ENCODE measurements at regions not wholly inside any gene's neighbourhood (a gene's known extent, or its start where the extent isn't known, plus 50 kb on each side); places are given as distances from the start of the nearest gene placed in this dataset.
A peak's percentile ranks its signal among the peaks of the same experiment; 100 is the strongest.

DNA sequence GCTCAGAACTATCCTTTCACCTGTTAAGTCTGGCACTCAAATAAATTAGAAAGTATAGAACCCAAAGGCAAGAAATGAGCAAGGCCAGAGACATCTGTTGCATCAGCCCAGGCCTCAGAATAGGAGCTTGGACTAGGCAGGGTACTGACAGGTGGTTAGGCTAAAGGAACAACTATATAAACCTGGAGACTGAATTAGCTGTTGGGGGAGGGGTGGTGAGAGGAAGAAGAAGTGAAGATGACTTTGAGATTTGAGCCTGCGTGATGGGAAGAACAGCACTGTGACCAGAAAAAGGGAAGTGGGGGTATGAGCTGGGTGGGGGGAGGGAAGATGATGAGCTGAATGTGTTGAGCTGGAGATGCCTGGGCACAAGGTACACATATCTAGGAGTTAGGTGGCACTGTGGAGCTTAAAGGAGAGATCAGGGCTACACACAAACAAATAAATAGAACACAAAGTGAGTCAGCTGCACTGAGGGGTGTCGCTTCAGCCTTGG is 244.7 kb downstream of the PTEN start (continued):
- TF ChIP-seq TCF3 (IDR thresholded peaks at IDR 0.05; ENCODE audit: borderline replicate concordance, insufficient read depth, low read depth, low read length) (peak; percentile 87), IKZF2 (IDR thresholded peaks at IDR 0.05) (peak; percentile 88 to 91), NRF1 (conservative IDR thresholded peaks at IDR 0.05; ENCODE audit: low read depth, low read length) (no peak), ATF7 (IDR thresholded peaks at IDR 0.05; ENCODE audit: low read depth) (peak; percentile 81), FOS (IDR thresholded peaks at IDR 0.05; ENCODE audit: borderline replicate concordance, extremely low read depth, insufficient read length) (no peak), CHD1 (IDR thresholded peaks at IDR 0.05; ENCODE audit: low read depth, low read length) (no peak), IKZF1 (conservative IDR thresholded peaks at IDR 0.05) (peak; percentile 81), STAT3 (IDR thresholded peaks at IDR 0.05; ENCODE audit: low read depth, low read length) (no peak), BRCA1 (IDR thresholded peaks at IDR 0.05; ENCODE audit: low read depth, low read length) (no peak), SPI1 (IDR thresholded peaks at IDR 0.05; ENCODE audit: borderline replicate concordance, insufficient read depth, low read depth, low read length) (peak; percentile 98), HDAC6 (IDR thresholded peaks at IDR 0.05; ENCODE audit: unreplicated experiment) (no peak)
- TF ChIP-seq, protein P1, sequence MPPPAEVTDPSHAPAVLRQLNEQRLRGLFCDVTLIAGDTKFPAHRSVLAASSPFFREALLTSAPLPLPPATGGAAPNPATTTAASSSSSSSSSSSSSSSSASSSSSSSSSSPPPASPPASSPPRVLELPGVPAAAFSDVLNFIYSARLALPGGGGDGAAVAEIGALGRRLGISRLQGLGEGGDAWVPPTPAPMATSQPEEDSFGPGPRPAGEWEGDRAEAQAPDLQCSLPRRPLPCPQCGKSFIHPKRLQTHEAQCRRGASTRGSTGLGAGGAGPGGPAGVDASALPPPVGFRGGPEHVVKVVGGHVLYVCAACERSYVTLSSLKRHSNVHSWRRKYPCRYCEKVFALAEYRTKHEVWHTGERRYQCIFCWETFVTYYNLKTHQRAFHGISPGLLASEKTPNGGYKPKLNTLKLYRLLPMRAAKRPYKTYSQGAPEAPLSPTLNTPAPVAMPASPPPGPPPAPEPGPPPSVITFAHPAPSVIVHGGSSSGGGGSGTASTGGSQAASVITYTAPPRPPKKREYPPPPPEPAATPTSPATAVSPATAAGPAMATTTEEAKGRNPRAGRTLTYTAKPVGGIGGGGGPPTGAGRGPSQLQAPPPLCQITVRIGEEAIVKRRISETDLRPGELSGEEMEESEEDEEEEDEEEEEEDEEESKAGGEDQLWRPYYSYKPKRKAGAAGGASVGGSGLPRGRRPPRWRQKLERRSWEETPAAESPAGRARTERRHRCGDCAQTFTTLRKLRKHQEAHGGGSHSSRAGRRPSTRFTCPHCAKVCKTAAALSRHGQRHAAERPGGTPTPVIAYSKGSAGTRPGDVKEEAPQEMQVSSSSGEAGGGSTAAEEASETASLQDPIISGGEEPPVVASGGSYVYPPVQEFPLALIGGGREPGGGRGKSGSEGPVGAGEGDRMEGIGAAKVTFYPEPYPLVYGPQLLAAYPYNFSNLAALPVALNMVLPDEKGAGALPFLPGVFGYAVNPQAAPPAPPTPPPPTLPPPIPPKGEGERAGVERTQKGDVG (CRISPR knock-in tag; IDR thresholded peaks at IDR 0.05), result no peak
- TF ChIP-seq, protein P2, sequence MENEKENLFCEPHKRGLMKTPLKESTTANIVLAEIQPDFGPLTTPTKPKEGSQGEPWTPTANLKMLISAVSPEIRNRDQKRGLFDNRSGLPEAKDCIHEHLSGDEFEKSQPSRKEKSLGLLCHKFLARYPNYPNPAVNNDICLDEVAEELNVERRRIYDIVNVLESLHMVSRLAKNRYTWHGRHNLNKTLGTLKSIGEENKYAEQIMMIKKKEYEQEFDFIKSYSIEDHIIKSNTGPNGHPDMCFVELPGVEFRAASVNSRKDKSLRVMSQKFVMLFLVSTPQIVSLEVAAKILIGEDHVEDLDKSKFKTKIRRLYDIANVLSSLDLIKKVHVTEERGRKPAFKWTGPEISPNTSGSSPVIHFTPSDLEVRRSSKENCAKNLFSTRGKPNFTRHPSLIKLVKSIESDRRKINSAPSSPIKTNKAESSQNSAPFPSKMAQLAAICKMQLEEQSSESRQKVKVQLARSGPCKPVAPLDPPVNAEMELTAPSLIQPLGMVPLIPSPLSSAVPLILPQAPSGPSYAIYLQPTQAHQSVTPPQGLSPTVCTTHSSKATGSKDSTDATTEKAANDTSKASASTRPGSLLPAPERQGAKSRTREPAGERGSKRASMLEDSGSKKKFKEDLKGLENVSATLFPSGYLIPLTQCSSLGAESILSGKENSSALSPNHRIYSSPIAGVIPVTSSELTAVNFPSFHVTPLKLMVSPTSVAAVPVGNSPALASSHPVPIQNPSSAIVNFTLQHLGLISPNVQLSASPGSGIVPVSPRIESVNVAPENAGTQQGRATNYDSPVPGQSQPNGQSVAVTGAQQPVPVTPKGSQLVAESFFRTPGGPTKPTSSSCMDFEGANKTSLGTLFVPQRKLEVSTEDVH (IDR thresholded peaks at IDR 0.05; ENCODE audit: low read depth, partially characterized antibody), result no peak
- TF ChIP-seq, protein P3, sequence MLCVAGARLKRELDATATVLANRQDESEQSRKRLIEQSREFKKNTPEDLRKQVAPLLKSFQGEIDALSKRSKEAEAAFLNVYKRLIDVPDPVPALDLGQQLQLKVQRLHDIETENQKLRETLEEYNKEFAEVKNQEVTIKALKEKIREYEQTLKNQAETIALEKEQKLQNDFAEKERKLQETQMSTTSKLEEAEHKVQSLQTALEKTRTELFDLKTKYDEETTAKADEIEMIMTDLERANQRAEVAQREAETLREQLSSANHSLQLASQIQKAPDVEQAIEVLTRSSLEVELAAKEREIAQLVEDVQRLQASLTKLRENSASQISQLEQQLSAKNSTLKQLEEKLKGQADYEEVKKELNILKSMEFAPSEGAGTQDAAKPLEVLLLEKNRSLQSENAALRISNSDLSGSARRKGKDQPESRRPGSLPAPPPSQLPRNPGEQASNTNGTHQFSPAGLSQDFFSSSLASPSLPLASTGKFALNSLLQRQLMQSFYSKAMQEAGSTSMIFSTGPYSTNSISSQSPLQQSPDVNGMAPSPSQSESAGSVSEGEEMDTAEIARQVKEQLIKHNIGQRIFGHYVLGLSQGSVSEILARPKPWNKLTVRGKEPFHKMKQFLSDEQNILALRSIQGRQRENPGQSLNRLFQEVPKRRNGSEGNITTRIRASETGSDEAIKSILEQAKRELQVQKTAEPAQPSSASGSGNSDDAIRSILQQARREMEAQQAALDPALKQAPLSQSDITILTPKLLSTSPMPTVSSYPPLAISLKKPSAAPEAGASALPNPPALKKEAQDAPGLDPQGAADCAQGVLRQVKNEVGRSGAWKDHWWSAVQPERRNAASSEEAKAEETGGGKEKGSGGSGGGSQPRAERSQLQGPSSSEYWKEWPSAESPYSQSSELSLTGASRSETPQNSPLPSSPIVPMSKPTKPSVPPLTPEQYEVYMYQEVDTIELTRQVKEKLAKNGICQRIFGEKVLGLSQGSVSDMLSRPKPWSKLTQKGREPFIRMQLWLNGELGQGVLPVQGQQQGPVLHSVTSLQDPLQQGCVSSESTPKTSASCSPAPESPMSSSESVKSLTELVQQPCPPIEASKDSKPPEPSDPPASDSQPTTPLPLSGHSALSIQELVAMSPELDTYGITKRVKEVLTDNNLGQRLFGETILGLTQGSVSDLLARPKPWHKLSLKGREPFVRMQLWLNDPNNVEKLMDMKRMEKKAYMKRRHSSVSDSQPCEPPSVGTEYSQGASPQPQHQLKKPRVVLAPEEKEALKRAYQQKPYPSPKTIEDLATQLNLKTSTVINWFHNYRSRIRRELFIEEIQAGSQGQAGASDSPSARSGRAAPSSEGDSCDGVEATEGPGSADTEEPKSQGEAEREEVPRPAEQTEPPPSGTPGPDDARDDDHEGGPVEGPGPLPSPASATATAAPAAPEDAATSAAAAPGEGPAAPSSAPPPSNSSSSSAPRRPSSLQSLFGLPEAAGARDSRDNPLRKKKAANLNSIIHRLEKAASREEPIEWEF (IDR thresholded peaks at IDR 0.05; ENCODE audit: insufficient replicate concordance, low read depth, low read length), result no peak

Measured in GM12878 (cell line).